ENCODE measurements at regions not wholly inside any gene's neighbourhood (a gene's known extent, or its start where the extent isn't known, plus 50 kb on each side); places are given as distances from the start of the nearest gene placed in this dataset.
"Not testable (repeated sequence)": the region's sequence is repeated elsewhere in the genome, so short reads cannot be mapped to it uniquely, and the experiment has no call there.

GRCh38 chr2:63696496-63696895 lies 107.7 kb downstream of the MDH1 start:
- no peak for DNase-seq (ENCODE audit: low spot score)

- DNase-seq (ENCODE audit: low spot score) = no peak
Observed at GRCh38 chr2:63697160-63697559, 108.4 kb downstream of the MDH1 start.

GRCh38 chr2:63698786-63699548 lies 110.2 kb downstream of the MDH1 start:
- peak; percentile 45 for DNase-seq (ENCODE audit: low spot score)

- DNase-seq (ENCODE audit: low spot score) = no peak
Observed at GRCh38 chr2:63699549-63699839, 110.7 kb downstream of the MDH1 start.

- DNase-seq (ENCODE audit: low spot score) = no peak
Observed at GRCh38 chr2:63700271-63700670, 111.5 kb downstream of the MDH1 start.

GRCh38 chr2:63701406-63701805 lies 112.6 kb downstream of the MDH1 start:
- no peak for DNase-seq (ENCODE audit: low spot score)

GRCh38 chr2:63706084-63706483 lies 117.3 kb downstream of the MDH1 start:
- not testable (repeated sequence) for DNase-seq (ENCODE audit: low spot score)

- DNase-seq (ENCODE audit: low spot score) = no peak
Observed at GRCh38 chr2:63710732-63711131, 122.0 kb downstream of the MDH1 start.

- no peak for DNase-seq (ENCODE audit: low spot score)
Observed at GRCh38 chr2:63712748-63713147, 124.0 kb downstream of the MDH1 start.

GRCh38 chr2:63716146-63716545 lies 125.5 kb upstream of the UGP2 start:
- no peak for DNase-seq (ENCODE audit: low spot score)

- no peak for DNase-seq (ENCODE audit: low spot score)
Observed at GRCh38 chr2:63719052-63719451, 122.6 kb upstream of the UGP2 start.

- DNase-seq (ENCODE audit: low spot score) = no peak
Observed at GRCh38 chr2:63721082-63721424, 120.6 kb upstream of the UGP2 start.

GRCh38 chr2:63722284-63722683 lies 119.4 kb upstream of the UGP2 start:
- not testable (repeated sequence) for DNase-seq (ENCODE audit: low spot score)

GRCh38 chr2:63723709-63724108 lies 118.0 kb upstream of the UGP2 start:
- no peak for DNase-seq (ENCODE audit: low spot score)

GRCh38 chr2:63725212-63725611 lies 116.5 kb upstream of the UGP2 start:
- DNase-seq (ENCODE audit: low spot score) = not testable (repeated sequence)

GRCh38 chr2:63729362-63729761 lies 112.3 kb upstream of the UGP2 start:
- no peak for DNase-seq (ENCODE audit: low spot score)

- no peak for DNase-seq (ENCODE audit: low spot score)
Observed at GRCh38 chr2:63729831-63730230, 111.9 kb upstream of the UGP2 start.

- no peak for DNase-seq (ENCODE audit: low spot score)
Observed at GRCh38 chr2:63734510-63734909, 107.2 kb upstream of the UGP2 start.

- no peak for DNase-seq (ENCODE audit: low spot score)
Observed at GRCh38 chr2:63735263-63735662, 106.4 kb upstream of the UGP2 start.

GRCh38 chr2:63735931-63736330 lies 105.8 kb upstream of the UGP2 start:
- DNase-seq (ENCODE audit: low spot score) = no peak

- no peak for DNase-seq (ENCODE audit: low spot score)
Observed at GRCh38 chr2:63736354-63736753, 105.3 kb upstream of the UGP2 start.

GRCh38 chr2:63737081-63737751 lies 104.5 kb upstream of the UGP2 start:
- DNase-seq (ENCODE audit: low spot score) = no peak

GRCh38 chr2:63738019-63738418 lies 103.7 kb upstream of the UGP2 start:
- DNase-seq (ENCODE audit: low spot score) = no peak

- DNase-seq (ENCODE audit: low spot score) = not testable (repeated sequence)
Observed at GRCh38 chr2:63739180-63739579, 102.5 kb upstream of the UGP2 start.

Measured in CD4-positive, alpha-beta T cell treated with Interleukin-15 for 4 hours (primary cell).